ENCODE measurements at regions not wholly inside any gene's neighbourhood (a gene's known extent, or its start where the extent isn't known, plus 50 kb on each side); places are given as distances from the start of the nearest gene placed in this dataset.
"Not testable (repeated sequence)": the region's sequence is repeated elsewhere in the genome, so short reads cannot be mapped to it uniquely, and the experiment has no call there.

DNA sequence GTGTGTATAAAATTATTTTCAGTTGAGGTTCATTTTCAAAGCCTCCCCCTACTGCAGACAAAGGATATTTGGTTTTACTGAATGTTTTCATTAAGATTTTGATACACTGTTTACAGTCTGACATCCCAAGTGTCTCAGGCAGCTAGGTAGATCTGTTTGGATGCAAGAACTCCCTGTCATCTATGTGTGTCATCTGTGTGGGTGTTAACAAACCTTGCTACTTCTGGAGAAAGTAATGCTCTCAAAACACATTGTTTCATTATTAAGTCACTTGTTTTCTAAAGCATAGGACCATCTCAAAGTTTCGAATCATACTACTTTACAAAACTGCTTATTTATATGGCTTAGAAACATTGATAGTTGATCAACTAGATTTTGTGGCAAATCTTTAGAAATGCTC, 114.5 kb upstream of the TMEM170B start:
- intact Hi-C loops (cut with DNase I) = no loop called here
- ATAC-seq = no peak
- H3K27me3 ChIP-seq = no peaks in the 10 kb centered on the region
- no peaks in the 10 kb centered on the region for H3K36me3 ChIP-seq
- no peak for DNase-seq
- peak overlapping the region; percentile 14 for H3K27ac ChIP-seq
- no peak overlapping the region for H3K4me3 ChIP-seq
- TF ChIP-seq, protein P1, sequence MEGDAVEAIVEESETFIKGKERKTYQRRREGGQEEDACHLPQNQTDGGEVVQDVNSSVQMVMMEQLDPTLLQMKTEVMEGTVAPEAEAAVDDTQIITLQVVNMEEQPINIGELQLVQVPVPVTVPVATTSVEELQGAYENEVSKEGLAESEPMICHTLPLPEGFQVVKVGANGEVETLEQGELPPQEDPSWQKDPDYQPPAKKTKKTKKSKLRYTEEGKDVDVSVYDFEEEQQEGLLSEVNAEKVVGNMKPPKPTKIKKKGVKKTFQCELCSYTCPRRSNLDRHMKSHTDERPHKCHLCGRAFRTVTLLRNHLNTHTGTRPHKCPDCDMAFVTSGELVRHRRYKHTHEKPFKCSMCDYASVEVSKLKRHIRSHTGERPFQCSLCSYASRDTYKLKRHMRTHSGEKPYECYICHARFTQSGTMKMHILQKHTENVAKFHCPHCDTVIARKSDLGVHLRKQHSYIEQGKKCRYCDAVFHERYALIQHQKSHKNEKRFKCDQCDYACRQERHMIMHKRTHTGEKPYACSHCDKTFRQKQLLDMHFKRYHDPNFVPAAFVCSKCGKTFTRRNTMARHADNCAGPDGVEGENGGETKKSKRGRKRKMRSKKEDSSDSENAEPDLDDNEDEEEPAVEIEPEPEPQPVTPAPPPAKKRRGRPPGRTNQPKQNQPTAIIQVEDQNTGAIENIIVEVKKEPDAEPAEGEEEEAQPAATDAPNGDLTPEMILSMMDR (IDR thresholded peaks at IDR 0.05) = no peak
- no peaks in the 10 kb centered on the region for H3K9me3 ChIP-seq
- peaks cover 46% of the 10 kb centered on the region for H3K4me1 ChIP-seq

DNA sequence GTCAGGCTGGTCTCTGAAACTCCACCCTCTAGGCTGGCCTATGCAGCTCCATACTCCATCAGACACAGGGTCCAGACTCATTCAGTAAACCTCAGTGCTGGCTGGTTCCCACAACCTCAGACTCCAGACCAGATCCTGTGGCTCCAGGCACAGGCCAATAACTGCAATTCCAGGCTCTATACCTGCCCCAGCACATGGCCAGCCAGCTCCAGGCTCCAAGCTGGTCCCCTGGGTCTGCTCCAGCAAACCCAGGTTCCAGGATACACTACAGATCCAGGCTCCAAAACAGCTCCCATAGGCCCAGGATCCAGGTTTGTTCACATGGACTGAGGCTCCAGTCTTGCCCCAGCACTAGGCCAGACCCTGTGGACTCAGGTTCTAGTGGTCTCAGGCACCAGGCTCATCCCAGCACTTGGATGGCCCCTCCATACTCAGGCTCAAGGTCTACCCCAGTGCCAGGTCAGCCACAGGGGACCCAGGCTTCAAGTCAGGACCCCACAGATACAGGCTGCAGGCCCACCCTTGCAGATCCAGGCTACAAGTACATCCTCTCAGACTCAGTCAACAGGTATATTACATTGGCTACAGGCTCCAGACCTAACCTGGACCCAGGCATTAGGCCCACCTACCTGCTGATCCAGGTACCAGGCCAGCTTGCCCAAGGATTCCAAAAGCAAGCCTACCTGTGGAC, 117.6 kb upstream of the TMEM170B start:
- intact Hi-C loops (cut with DNase I) = no loop called here
- TF ChIP-seq, protein P1 (IDR thresholded peaks at IDR 0.05) = no peak

DNA sequence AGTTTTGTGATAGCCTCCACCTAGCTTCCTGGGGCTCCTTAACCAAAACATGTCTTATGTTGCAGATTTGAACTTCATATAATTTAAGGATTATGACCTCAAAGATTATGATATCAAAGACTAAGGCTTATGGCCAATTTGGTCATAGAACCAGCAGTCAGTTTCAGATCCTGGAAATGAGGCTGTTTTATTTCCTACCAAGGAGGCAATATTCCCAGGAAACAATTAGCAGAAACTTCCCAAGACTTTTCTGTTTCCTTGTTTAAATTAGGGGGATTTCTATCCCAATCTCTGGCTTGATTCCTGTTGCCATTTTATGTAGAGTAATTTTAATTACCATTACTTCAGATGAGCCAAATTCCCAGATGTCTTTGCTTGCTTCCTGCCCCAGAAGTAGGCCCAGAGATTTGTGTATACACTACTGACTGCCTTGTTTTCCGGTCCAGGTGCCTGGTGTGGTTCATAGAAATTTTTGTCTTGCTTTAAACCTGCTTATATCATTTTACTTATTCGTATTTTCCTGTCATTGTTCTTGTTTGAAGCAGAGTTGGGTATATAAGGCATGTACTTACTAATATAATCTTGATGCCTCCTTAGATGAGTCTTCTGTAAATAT, 119.2 kb upstream of the TMEM170B start:
- H3K4me1 ChIP-seq = peaks cover 4% of the 10 kb centered on the region
- no peak for DNase-seq
- no peak overlapping the region for H3K4me3 ChIP-seq
- no peaks in the 10 kb centered on the region for H3K36me3 ChIP-seq
- no peak overlapping the region for H3K27ac ChIP-seq
- intact Hi-C loops (cut with DNase I) = no loop called here
- TF ChIP-seq, protein P1 (IDR thresholded peaks at IDR 0.05) = no peak
- no peak for ATAC-seq
- H3K9me3 ChIP-seq = no peaks in the 10 kb centered on the region
- no peaks in the 10 kb centered on the region for H3K27me3 ChIP-seq

More for the DNA sequence above, 117.6 kb upstream of the TMEM170B start:
- H3K27ac ChIP-seq = no peak overlapping the region
- no peaks in the 10 kb centered on the region for H3K9me3 ChIP-seq
- no peaks in the 10 kb centered on the region for H3K36me3 ChIP-seq
- DNase-seq (no peak), ATAC-seq (no peak)
- H3K27me3 ChIP-seq = no peaks in the 10 kb centered on the region
- no peak overlapping the region for H3K4me3 ChIP-seq
- H3K4me1 ChIP-seq = peaks cover 15% of the 10 kb centered on the region

DNA sequence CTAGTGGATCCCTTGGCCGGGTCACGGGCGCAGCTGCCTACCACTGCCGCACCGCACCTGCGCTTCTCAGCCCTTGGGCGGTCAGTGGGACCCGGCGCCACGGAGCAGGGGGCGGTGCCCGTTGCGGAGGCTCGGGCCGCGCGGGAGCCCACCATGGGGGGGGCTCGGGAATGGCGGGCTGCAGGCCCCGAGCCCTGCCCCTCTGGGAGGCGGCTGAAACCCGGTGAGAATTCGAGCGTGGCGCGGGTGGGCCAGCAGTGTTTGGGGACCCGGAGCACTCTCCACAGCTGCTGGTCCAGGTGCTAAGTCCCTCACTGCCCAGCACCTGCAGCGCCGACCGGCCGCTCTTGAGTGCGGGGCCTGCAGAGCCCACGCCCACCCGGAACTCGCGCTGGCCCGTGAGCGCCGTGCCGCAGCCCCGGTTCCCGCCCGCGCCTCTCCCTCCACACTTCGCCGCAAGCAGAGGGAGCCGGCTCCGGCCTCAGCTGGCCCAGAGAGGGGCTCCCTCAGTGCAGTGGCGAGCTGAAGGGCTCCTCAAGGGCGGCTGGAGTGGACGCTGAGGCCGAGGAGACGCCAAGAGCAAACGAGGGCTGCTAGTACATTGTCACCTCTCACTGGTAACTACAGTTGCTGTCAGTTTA, 120.5 kb upstream of the TMEM170B start:
- Histone ChIP-seq H3K4me1 (peaks cover 5% of the 10 kb centered on the region), H3K27me3 (no peaks in the 10 kb centered on the region), H3K4me3 (no peak overlapping the region), H3K9me3 (no peaks in the 10 kb centered on the region), H3K36me3 (no peaks in the 10 kb centered on the region), H3K27ac (no peak overlapping the region)
- DNase-seq (no peak), ATAC-seq (peak; percentile 16)
- intact Hi-C loops (cut with DNase I) = no loop called here
- TF ChIP-seq, protein P1 (IDR thresholded peaks at IDR 0.05) = no peak

DNA sequence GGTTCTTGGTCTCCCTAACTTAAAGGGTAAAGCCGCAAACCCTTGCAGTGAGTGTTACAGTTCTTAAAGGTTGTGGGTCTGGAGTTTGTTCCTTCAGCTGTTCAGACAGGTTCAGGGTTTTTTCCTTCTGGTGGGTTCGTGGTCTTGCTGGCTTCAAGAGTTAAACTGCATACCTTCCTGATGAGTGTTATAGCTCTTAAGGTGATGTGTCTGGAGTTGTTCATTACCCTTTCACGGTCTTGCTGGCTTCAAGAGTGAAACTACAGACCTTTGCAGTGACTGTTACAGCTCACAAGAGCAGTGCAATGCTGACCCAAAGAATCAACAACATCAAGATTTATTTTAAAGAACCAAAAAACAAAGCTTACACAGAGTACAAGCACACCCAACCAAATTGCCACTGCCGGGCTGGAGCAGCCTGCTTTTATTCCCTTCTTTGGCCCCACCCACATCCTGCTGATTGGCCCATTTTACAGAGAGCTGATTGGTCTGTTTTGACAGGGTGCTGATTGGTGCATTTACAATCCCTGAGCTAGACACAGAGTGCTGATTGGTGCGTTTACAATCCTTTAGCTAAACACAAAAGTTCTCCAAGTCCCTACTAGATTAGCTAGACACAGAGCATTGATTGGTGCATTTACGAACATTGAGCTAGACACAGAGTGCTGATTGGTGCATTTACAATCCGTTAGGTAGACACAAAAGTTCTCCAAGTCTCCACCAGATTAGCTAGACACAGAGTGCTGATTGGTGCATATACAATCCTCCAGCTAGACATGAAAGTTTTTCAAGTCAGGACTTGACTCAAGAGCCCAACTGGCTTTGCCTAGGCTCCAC, 121.2 kb upstream of the TMEM170B start:
- H3K27me3 ChIP-seq; intact Hi-C loops (cut with DNase I); DNase-seq; H3K4me3 ChIP-seq; H3K9me3 ChIP-seq; H3K27ac ChIP-seq; H3K36me3 ChIP-seq: not testable (repeated sequence)
- H3K4me1 ChIP-seq = peaks cover 11% of the 10 kb centered on the region
- peak; percentile 23 for ATAC-seq

All from upper lobe of right lung (tissue), 1 donor.